ENCODE measurements at regions not wholly inside any gene's neighbourhood (a gene's known extent, or its start where the extent isn't known, plus 50 kb on each side); places are given as distances from the start of the nearest gene placed in this dataset.
"Not testable (repeated sequence)": the region's sequence is repeated elsewhere in the genome, so short reads cannot be mapped to it uniquely, and the experiment has no call there.

DNA sequence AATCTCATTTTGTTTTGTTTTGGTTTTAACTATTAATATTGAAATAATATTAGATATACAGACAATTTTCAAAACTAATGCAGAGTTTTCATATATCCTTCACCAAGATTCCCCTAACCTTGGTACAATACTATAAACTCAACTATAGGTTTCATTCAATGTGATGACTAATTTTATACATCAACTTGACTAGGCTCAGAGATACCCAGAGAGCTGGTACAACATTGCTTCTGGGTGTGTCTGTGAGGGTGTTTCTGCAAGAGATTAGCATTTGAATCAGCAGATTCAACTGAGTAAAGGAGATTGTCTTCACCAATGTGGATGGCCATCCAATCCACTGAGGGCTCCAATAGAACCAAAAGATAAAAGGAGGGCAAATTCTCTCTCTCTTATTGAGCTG is 221.3 kb upstream of the CRIM1 start:
- H3K27me3 ChIP-seq (ENCODE audit: insufficient read depth, low read length) = no peaks in the 10 kb centered on the region
- H3K36me3 ChIP-seq (ENCODE audit: insufficient read depth, low read length) = no peaks in the 10 kb centered on the region
- Mint-ChIP-seq H3K27ac (no peak overlapping the region), H3K4me3 (no peak overlapping the region), H3K9me3 (no peaks in the 10 kb centered on the region), H3K36me3 (no peaks in the 10 kb centered on the region), H3K27me3 (no peaks in the 10 kb centered on the region), H3K4me1 (peaks cover 8 to 24% (median 13%) of the 10 kb centered on the region in 4 donors)
- H3K4me3 ChIP-seq (ENCODE audit: low read length in 2 of 2) = no peak overlapping the region
- H3K4me1 ChIP-seq (ENCODE audit: insufficient read depth, low read length) = peaks cover 11% of the 10 kb centered on the region
- intact Hi-C loops (cut with micrococcal nuclease) = no loop called here
- no peak for DNase-seq
- CTCF ChIA-PET (ENCODE audit: partially characterized antibody) = no interaction called here
- no peak overlapping the region for H3K27ac ChIP-seq (ENCODE audit: low read depth, low read length)
- H3K9me3 ChIP-seq (ENCODE audit: control insufficient read depth in 1 of 2, low read length in 2 of 2) = no peaks in the 10 kb centered on the region
- POLR2A ChIA-PET (ENCODE audit: partially characterized antibody) = no interaction called here

DNA sequence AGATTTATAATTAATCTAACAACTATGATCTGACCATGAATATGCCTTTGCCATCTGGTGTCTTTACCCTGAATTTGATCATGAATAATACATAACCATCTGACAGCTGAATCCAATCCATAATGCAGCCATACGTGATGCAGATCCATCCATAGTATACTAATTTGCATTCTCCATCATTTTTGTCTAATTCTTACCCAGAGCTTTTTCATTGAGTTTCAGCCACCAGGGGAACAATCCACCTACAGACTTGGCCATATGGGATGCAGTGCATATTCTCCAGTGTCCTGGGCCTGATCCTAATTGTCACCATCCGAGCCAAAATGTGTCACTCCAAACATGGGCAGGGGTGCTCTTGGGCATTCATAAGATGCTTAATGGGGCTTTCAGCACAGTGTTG is 227.2 kb upstream of the CRIM1 start:
- Mint-ChIP-seq H3K9me3 (no peaks in the 10 kb centered on the region), H3K36me3 (no peaks in the 10 kb centered on the region), H3K4me1 (no peaks in the 10 kb centered on the region), H3K27me3 (no peaks in the 10 kb centered on the region), H3K27ac (no peak overlapping the region), H3K4me3 (no peak overlapping the region)
- Histone ChIP-seq H3K36me3 (ENCODE audit: insufficient read depth, low read length) (no peaks in the 10 kb centered on the region), H3K4me1 (ENCODE audit: insufficient read depth, low read length) (no peaks in the 10 kb centered on the region), H3K4me3 (ENCODE audit: low read length in 2 of 2) (no peak overlapping the region), H3K27me3 (ENCODE audit: insufficient read depth, low read length) (no peaks in the 10 kb centered on the region), H3K9me3 (ENCODE audit: control insufficient read depth in 1 of 2, low read length in 2 of 2) (no peaks in the 10 kb centered on the region), H3K27ac (ENCODE audit: low read depth, low read length) (no peak overlapping the region)
- ChIA-PET POLR2A (ENCODE audit: partially characterized antibody) (no interaction called here), CTCF (ENCODE audit: partially characterized antibody) (no interaction called here)
- intact Hi-C loops (cut with micrococcal nuclease) = no loop called here
- DNase-seq = no peak

DNA sequence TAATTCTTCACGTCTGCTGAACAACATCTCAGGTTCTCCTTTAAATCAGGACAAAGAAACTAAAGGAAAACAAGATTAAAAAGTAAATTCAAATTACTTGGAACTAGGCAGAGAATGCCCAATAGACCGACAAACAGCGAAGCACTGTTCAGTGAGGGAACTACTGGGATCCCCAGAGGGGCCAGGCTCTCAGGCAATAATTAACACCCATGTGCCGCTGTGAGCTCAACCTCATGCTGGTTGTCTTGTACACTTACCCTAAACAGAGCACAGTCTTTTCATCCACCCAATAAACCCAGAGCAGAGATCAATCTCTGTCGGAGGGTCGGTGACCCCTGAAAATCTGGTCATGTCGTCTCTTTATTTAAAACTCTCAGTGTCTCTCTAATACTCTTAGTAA is 229.9 kb upstream of the CRIM1 start:
- H3K4me1 Mint-ChIP-seq = no peaks in the 10 kb centered on the region
- Histone ChIP-seq H3K4me1 (ENCODE audit: insufficient read depth, low read length) (no peaks in the 10 kb centered on the region), H3K4me3 (ENCODE audit: low read length in 2 of 2) (no peak overlapping the region), H3K27ac (ENCODE audit: low read depth, low read length) (no peak overlapping the region), H3K27me3 (ENCODE audit: insufficient read depth, low read length) (no peaks in the 10 kb centered on the region), H3K36me3 (ENCODE audit: insufficient read depth, low read length) (no peaks in the 10 kb centered on the region), H3K9me3 (ENCODE audit: control insufficient read depth in 1 of 2, low read length in 2 of 2) (no peaks in the 10 kb centered on the region)
- H3K9me3 Mint-ChIP-seq = peaks cover 0 to 12% (median 3%) of the 10 kb centered on the region in 8 donors
- ChIA-PET CTCF (ENCODE audit: partially characterized antibody) (no interaction called here), POLR2A (ENCODE audit: partially characterized antibody) (no interaction called here)
- intact Hi-C loops (cut with micrococcal nuclease) = no loop called here
- H3K36me3 Mint-ChIP-seq = no peaks in the 10 kb centered on the region
- DNase-seq = no peak
- H3K27me3 Mint-ChIP-seq = peaks cover 0 to 2% of the 10 kb centered on the region in 2 donors
- H3K4me3 Mint-ChIP-seq = no peak overlapping the region
- no peak overlapping the region for H3K27ac Mint-ChIP-seq

DNA sequence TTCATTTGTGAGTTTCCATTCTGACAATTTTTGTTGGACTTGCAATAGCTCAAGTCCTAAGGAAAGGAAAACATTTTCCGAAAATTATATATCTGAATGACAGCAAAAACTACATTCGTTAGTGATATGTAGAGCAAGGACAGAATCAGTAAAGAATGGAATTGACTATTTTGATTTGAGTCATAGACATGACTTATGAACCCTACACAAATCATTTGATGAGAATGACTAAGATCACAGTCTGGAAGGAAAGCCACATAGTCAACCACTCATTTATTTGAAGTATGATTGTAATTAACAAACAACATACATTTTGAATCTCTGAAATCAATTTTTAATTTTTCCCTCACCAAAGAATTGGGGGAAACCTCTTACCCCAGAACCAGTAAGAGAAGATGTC is 231.6 kb upstream of the CRIM1 start:
- Mint-ChIP-seq H3K4me1 (no peaks in the 10 kb centered on the region), H3K27ac (no peak overlapping the region), H3K4me3 (no peak overlapping the region), H3K9me3 (peaks cover 0 to 19% (median 6%) of the 10 kb centered on the region in 8 donors), H3K27me3 (peaks cover 0 to 2% of the 10 kb centered on the region in 2 donors), H3K36me3 (no peaks in the 10 kb centered on the region)
- no peaks in the 10 kb centered on the region for H3K27me3 ChIP-seq (ENCODE audit: insufficient read depth, low read length)
- H3K36me3 ChIP-seq (ENCODE audit: insufficient read depth, low read length) = no peaks in the 10 kb centered on the region
- no peaks in the 10 kb centered on the region for H3K4me1 ChIP-seq (ENCODE audit: insufficient read depth, low read length)
- H3K4me3 ChIP-seq (ENCODE audit: low read length in 2 of 2) = no peak overlapping the region
- ChIA-PET POLR2A (ENCODE audit: partially characterized antibody) (no interaction called here), CTCF (ENCODE audit: partially characterized antibody) (no interaction called here)
- no peak for DNase-seq
- intact Hi-C loops (cut with micrococcal nuclease) = no loop called here
- H3K9me3 ChIP-seq (ENCODE audit: control insufficient read depth in 1 of 2, low read length in 2 of 2) = no peaks in the 10 kb centered on the region
- no peak overlapping the region for H3K27ac ChIP-seq (ENCODE audit: low read depth, low read length)

DNA sequence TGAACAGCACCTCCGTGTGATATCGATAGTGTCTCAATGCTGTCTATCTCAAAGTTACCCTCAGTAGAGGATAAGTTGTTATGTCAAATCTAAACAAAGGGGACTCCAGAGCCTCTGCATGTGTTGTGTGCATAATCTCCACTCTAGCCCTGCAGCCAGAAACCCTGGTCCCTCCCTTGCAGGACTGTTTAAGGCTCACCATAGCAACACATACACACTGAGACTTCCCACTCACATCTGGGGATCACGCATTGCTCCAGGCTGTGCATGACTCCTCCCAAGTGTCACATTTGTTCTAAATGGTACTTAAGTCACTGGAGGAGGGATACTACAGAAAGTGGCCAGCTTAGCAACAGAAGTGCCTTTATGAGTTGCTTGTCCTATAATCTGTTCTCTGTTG is 258.6 kb upstream of the CRIM1 start:
- Histone ChIP-seq H3K27me3 (ENCODE audit: insufficient read depth, low read length) (no peaks in the 10 kb centered on the region), H3K36me3 (ENCODE audit: insufficient read depth, low read length) (no peaks in the 10 kb centered on the region), H3K4me1 (ENCODE audit: insufficient read depth, low read length) (no peaks in the 10 kb centered on the region), H3K4me3 (ENCODE audit: low read length in 2 of 2) (no peak overlapping the region), H3K27ac (ENCODE audit: low read depth, low read length) (no peak overlapping the region), H3K9me3 (ENCODE audit: control insufficient read depth in 1 of 2, low read length in 2 of 2) (no peaks in the 10 kb centered on the region)
- Mint-ChIP-seq H3K27ac (no peak overlapping the region), H3K9me3 (peaks cover 0 to 13% (median 8%) of the 10 kb centered on the region in 8 donors), H3K27me3 (peaks cover 2 to 3% of the 10 kb centered on the region in 2 donors), H3K4me3 (no peak overlapping the region), H3K36me3 (peaks cover 0 to 3% of the 10 kb centered on the region in 2 donors), H3K4me1 (no peaks in the 10 kb centered on the region)
- POLR2A ChIA-PET (ENCODE audit: partially characterized antibody) = no interaction called here
- CTCF ChIA-PET (ENCODE audit: partially characterized antibody) = no interaction called here
- DNase-seq = no peak
- intact Hi-C loops (cut with micrococcal nuclease) = no loop called here

DNA sequence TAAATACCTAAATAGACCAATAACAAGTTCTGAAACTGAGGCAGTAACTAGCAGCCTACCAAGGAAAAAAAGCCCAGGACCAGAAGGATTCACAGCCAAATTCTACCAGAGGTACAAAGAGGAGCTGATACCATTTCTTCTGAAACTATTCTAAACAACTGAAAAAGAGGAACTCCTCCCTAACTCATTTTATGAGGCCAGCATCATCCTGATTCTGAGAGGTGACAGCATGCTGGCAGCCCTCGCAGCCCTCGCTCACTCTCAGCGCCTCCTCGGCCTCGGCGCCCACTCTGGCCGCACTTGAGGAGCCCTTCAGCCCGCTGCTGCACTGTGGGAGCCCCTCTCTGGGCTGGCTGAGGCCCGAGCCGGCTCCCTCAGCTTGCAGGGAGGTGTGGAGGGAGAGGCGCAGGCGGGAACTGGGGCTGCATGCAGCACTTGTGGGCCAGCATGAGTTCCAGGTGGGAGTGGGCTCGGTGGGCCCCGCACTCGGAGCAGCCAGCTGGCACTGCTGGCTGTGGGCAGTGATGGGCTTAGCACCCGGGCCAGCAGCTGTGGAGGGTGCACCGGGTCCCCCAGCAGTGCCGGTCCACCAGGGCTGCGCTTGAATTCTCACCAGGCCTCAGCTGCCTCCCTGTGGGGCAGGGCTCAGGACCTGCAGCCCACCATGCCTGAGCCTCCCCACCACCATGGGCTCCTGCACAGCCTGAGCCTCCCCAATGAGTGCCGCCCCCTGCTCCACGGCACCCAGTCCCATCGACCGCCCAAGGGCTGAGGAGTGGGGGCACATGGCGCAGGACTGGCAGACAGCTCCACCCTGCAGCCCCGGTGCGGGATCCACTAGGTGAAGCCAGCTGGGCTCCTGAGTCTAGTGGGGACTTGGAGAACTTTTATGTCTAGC is 263.5 kb upstream of the CRIM1 start:
- POLR2A ChIA-PET (ENCODE audit: partially characterized antibody); H3K27me3 Mint-ChIP-seq; H3K36me3 ChIP-seq (ENCODE audit: insufficient read depth, low read length); H3K9me3 ChIP-seq (ENCODE audit: control insufficient read depth in 1 of 2, low read length in 2 of 2); H3K4me1 ChIP-seq (ENCODE audit: insufficient read depth, low read length); H3K36me3 Mint-ChIP-seq; intact Hi-C loops (cut with micrococcal nuclease); H3K9me3 Mint-ChIP-seq; H3K27me3 ChIP-seq (ENCODE audit: insufficient read depth, low read length); H3K4me3 Mint-ChIP-seq; H3K4me3 ChIP-seq (ENCODE audit: low read length in 2 of 2); H3K27ac Mint-ChIP-seq; H3K4me1 Mint-ChIP-seq; H3K27ac ChIP-seq (ENCODE audit: low read depth, low read length); DNase-seq; CTCF ChIA-PET (ENCODE audit: partially characterized antibody): not testable (repeated sequence)

DNA sequence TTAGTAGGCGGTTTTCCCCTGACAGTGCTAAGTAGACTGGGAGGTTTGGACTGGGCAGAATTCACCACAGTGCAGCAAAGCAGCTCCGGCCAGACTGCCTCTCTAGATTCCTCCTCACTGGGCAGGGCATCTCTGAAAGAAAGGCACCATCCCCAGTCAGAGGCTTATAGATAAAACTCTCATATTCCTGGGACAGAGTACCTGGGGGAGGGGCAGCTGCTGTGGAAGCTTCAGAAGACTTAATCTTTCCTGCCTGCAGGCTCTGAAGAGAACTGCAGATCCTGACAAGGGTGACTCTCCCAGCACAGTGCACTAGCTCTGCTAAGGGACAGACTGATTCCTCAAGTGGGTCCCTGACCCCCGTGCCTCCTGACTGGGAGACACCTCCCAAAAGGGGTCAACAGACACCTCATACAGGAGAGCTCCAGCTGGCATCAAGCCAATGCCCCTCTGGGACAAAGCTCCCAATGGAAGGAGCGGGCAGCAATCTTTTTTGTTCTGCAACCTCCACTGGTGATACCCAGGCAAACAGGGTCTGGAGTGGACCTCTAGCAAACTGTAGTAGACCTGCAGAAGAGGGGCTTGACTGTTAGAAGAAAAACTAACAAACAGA is 266.8 kb upstream of the CRIM1 start:
- Mint-ChIP-seq H3K9me3 (peaks cover 0 to 4% (median 0%) of the 10 kb centered on the region in 8 donors), H3K27ac (no peak overlapping the region), H3K36me3 (no peaks in the 10 kb centered on the region), H3K4me3 (no peak overlapping the region), H3K4me1 (peaks cover 0 to 2% (median under 1%) of the 10 kb centered on the region in 4 donors), H3K27me3 (peaks cover 2 to 7% of the 10 kb centered on the region in 2 donors)
- no peak for DNase-seq
- H3K4me3 ChIP-seq (ENCODE audit: low read length in 2 of 2) = no peak overlapping the region
- POLR2A ChIA-PET (ENCODE audit: partially characterized antibody) = no interaction called here
- H3K4me1 ChIP-seq (ENCODE audit: insufficient read depth, low read length) = no peaks in the 10 kb centered on the region
- H3K36me3 ChIP-seq (ENCODE audit: insufficient read depth, low read length) = no peaks in the 10 kb centered on the region
- intact Hi-C loops (cut with micrococcal nuclease) = no loop called here
- CTCF ChIA-PET (ENCODE audit: partially characterized antibody) = no interaction called here
- no peak overlapping the region for H3K27ac ChIP-seq (ENCODE audit: low read depth, low read length)
- H3K27me3 ChIP-seq (ENCODE audit: insufficient read depth, low read length) = no peaks in the 10 kb centered on the region
- no peaks in the 10 kb centered on the region for H3K9me3 ChIP-seq (ENCODE audit: control insufficient read depth in 1 of 2, low read length in 2 of 2)

Data from CD4-positive, alpha-beta memory T cell (primary cell).